ENCODE measurements at regions not wholly inside any gene's neighbourhood (a gene's known extent, or its start where the extent isn't known, plus 50 kb on each side); places are given as distances from the start of the nearest gene placed in this dataset.

DNA sequence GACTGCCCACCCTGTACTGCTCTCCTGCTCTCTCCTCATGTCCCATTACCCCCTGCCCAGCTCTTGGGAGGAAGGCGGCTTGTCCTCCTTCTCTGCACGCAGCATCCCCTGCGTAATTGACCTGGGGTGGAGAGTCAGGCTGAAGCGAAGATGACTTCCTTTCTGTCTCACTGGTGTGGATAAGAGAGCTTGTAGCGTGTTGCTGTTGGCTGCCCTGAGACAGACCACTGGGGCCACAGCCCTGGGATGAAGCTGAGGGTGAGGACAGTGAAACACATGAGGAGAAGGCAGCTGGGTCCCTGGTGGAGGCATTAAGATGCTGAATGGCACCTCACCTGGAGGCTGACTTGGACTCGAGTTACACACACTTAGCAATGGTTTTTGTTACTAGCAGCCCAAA lies 310.3 kb upstream of the ZNF32 start:
- Histone ChIP-seq H3K9me3 (no peaks in the 10 kb centered on the region), H3K4me3 (no peak overlapping the region), H3K27ac (no peak overlapping the region), H3K4me1 (no peaks in the 10 kb centered on the region), H3K4me2 (no peak overlapping the region)
- TF ChIP-seq TFCP2L1 (CRISPR knock-in tag; IDR thresholded peaks at IDR 0.05) (no peak), CEBPB (IDR thresholded peaks at IDR 0.05) (no peak), HOXB5 (CRISPR knock-in tag; IDR thresholded peaks at IDR 0.05) (no peak), KDM1A (IDR thresholded peaks at IDR 0.05; ENCODE audit: low read depth) (no peak), EP300 (IDR thresholded peaks at IDR 0.05) (no peak), MAZ (IDR thresholded peaks at IDR 0.05; ENCODE audit: borderline replicate concordance, low read depth, low read length) (no peak), FOXS1 (CRISPR knock-in tag; IDR thresholded peaks at IDR 0.05) (no peak)
- TF ChIP-seq, protein P1, sequence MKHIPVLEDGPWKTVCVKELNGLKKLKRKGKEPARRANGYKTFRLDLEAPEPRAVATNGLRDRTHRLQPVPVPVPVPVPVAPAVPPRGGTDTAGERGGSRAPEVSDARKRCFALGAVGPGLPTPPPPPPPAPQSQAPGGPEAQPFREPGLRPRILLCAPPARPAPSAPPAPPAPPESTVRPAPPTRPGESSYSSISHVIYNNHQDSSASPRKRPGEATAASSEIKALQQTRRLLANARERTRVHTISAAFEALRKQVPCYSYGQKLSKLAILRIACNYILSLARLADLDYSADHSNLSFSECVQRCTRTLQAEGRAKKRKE (CRISPR knock-in tag; IDR thresholded peaks at IDR 0.05; ENCODE audit: low read depth): no peak
- TF ChIP-seq, protein P2, sequence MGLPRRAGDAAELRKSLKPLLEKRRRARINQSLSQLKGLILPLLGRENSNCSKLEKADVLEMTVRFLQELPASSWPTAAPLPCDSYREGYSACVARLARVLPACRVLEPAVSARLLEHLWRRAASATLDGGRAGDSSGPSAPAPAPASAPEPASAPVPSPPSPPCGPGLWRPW (IDR thresholded peaks at IDR 0.05): no peak
- FAIRE-seq (no peak), ATAC-seq (no peak), DNase-seq (ENCODE audit: low read depth in 1 of 2, low spot score in 1 of 2) (no peak)
- 17% methylated on average over 6 of the region's 6 CpGs for whole genome bisulfite sequencing (ENCODE audit: missing lambda C conversion rate)
- ChIA-PET POLR2A (no interaction called here), CTCF (no interaction called here)

DNA sequence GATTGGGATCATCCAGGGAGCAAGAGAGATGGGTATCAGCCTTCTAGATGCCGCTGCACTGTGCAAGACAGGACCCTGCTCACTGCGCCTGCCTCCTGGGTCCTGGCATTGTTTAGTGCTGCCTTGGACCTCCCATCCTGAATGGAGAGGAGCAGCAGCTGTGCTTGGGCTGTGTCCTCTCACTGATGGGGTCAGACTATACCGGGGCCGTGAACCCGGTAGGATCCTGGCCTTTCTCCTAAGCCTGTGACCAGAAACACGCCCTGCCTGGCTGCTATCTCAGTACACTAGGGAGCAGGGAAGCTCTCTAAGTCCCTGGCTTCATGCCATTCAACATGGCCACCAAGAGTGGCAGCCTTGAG lies 309.4 kb upstream of the ZNF32 start:
- no peak overlapping the region for H3K4me2 ChIP-seq
- no peak for ATAC-seq

DNA sequence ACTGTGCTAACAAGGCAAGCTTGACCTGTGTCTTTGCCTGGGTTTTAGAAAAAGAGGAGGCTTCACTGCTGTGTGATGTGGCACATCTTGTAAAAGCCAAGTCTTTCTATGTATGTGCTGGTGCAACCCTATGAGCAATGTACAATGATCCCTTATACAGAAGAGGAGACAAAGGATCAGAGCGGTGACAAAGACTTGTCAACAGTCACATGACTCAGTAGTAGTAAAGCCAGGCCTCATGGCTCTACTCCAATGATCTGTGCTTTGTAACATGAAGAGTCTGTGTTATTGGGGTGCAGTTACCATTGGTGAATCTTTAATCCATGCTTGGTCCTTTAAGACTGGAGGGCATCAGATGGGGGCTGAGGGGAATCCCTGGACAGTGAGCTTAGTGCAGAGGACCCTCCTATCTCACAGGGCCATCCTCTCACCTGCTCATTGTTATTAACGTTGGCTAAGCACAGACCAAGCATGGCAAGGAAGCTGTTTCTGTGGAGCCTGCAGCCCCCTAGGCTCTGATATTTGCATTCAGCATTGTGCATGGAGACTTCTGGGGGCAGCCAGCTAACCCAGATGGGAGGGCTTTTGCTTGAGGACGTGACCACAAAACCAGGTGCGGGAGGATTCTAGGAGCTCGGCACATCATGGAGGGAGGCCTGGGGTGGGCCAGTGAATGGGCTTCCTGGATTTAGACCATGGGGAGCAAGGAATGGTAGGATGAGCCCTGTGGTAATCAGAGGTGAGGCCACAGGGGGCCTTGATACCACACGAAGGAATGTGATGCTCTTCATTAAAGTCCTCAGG lies 308.8 kb upstream of the ZNF32 start:
- TF ChIP-seq EHMT2 (IDR thresholded peaks at IDR 0.05; ENCODE audit: low read depth): no peak
- TF ChIP-seq POLR2AphosphoS2 (conservative IDR thresholded peaks at IDR 0.05; ENCODE audit: low read length): no peak
- TF ChIP-seq, protein P3, sequence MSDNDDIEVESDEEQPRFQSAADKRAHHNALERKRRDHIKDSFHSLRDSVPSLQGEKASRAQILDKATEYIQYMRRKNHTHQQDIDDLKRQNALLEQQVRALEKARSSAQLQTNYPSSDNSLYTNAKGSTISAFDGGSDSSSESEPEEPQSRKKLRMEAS (IDR thresholded peaks at IDR 0.05): no peak
- no peak for TF ChIP-seq BHLHE40 (IDR thresholded peaks at IDR 0.05; ENCODE audit: low read depth, low read length)
- no peak for TF ChIP-seq FOSL2 (IDR thresholded peaks at IDR 0.05)
- TF ChIP-seq FOSL2 (CRISPR knock-in tag; IDR thresholded peaks at IDR 0.05): no peak
- TF ChIP-seq MYC (IDR thresholded peaks at IDR 0.05; ENCODE audit: borderline replicate concordance, low read length): no peak
- no peak for TF ChIP-seq NR3C1 (IDR thresholded peaks at IDR 0.05)
- no peak for TF ChIP-seq ZNF302 (CRISPR knock-in tag; IDR thresholded peaks at IDR 0.05)
- TF ChIP-seq, protein P1 (CRISPR knock-in tag; IDR thresholded peaks at IDR 0.05; ENCODE audit: low read depth): no peak
- TF ChIP-seq KDM5A (IDR thresholded peaks at IDR 0.05): no peak
- TF ChIP-seq TP53 (CRISPR knock-in tag; IDR thresholded peaks at IDR 0.05): no peak
- TF ChIP-seq, protein P4, sequence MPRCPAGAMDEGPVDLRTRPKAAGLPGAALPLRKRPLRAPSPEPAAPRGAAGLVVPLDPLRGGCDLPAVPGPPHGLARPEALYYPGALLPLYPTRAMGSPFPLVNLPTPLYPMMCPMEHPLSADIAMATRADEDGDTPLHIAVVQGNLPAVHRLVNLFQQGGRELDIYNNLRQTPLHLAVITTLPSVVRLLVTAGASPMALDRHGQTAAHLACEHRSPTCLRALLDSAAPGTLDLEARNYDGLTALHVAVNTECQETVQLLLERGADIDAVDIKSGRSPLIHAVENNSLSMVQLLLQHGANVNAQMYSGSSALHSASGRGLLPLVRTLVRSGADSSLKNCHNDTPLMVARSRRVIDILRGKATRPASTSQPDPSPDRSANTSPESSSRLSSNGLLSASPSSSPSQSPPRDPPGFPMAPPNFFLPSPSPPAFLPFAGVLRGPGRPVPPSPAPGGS (IDR thresholded peaks at IDR 0.05): no peak
- no peak for DNase-seq (ENCODE audit: low read depth in 1 of 2, low spot score in 1 of 2)
- ChIA-PET POLR2A (no interaction called here), CTCF (no interaction called here)
- Histone ChIP-seq H3K27ac (no peak overlapping the region), H3K4me3 (no peak overlapping the region), H3K9me3 (no peaks in the 10 kb centered on the region), H3K4me2 (no peak overlapping the region), H3K4me1 (no peaks in the 10 kb centered on the region)
- ATAC-seq: no peak
- WGBS (ENCODE audit: missing lambda C conversion rate): 10% methylated on average over 6 of the region's 6 CpGs
- FAIRE-seq: no peak

More for the DNA sequence above, 309.4 kb upstream of the ZNF32 start:
- ChIA-PET POLR2A (no interaction called here), CTCF (interaction anchor here (0.6 kb wide), 1 partner anchor 1357 kb away, joined by 3 read pairs; no protein-coding TSS in a partner anchor)
- FAIRE-seq (no peak), DNase-seq (ENCODE audit: low read depth in 1 of 2, low spot score in 1 of 2) (no peak)
- 16% methylated on average over 5 of the region's 6 CpGs for WGBS (ENCODE audit: missing lambda C conversion rate)
- TF ChIP-seq CHD4 (IDR thresholded peaks at IDR 0.05; ENCODE audit: borderline replicate concordance): no peak
- Histone ChIP-seq H3K9me3 (no peaks in the 10 kb centered on the region), H3K4me1 (no peaks in the 10 kb centered on the region), H3K4me3 (no peak overlapping the region), H3K27ac (no peak overlapping the region)
